OCI-M1 (cell line): ENCODE measurements at regions not wholly inside any gene's neighbourhood (a gene's known extent, or its start where the extent isn't known, plus 50 kb on each side); places are given as distances from the start of the nearest gene placed in this dataset.

Experiments used
- DNase-seq: peaks from one replicate; lab custom pipeline; 2025; lab: John Stamatoyannopoulos, UW

DNA sequence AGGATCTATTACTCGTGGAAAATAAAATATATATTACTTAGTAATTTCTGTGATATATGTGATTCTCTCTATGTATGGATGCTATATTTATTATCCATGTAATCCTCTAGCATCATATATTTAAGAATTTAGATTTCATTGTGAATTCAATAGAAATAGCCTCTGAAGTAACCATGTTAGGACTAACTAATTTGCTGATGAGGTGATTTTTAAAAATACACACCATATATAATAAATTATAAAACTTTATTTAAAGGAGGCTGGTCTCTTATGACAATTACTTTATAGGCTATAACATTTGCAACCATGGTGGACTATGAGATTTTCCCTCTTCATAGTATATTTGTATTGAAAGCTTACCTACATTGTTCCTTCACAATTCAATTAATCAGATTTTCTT lies 424.9 kb upstream of the MGAT4C start:
- DNase-seq = no peak

DNA sequence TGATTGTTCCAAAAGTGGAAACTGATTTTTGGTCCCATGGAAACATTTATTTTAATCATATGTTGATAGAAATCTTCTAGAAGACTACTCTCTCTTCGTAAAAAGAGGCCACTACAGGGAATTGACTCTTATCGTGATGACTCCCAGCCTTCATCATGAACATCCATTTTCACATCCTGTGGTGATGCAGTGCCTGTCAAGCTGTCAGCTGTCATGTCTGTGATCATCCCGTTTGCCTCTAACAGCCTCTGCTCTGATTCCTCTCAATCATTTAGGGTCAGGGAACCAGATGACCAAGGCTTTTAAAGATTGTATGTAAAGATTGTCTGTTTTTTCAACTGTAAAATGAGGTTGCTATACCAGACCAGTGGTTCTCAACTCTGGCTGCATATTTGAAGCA lies 419.0 kb upstream of the MGAT4C start:
- no peak for DNase-seq

DNA sequence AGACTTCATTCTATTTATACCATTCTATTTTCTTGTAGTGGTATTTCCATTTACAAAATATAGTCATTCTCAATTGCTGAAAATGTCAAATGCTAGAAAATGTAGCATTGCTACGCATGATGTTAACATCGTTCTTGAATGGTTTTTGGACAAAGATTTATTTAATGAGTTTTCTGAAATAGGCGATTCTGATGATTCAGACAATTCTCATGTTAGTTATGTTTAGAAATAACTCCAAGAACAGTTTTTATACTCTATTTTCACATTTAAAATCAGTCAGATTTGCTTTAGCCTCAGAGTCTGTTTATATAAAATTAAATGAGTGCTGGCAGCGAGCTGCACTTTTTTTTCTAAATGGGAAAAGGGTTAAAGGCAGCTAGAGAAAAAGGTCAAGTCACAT lies 414.8 kb upstream of the MGAT4C start:
- no peak for DNase-seq

DNA sequence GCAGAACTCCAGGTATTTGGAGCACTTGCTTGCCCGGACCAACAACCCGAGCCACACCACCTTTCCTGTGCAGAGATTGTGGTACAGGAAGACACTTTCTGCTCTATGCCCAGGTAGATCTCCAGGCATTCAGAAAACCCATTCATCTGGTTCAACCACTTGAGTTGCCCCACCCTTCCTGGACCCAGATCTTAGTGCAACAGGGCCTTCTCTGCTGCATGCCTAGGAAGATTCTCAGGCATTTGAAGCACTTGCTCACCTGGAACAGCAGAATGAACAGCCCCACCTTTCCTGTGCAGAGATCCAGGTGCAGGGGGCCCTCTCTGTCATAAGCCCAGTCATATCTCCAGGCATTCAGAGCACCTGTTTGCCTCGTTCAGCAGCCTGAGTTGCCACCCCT lies 412.8 kb upstream of the MGAT4C start:
- DNase-seq = no peak

DNA sequence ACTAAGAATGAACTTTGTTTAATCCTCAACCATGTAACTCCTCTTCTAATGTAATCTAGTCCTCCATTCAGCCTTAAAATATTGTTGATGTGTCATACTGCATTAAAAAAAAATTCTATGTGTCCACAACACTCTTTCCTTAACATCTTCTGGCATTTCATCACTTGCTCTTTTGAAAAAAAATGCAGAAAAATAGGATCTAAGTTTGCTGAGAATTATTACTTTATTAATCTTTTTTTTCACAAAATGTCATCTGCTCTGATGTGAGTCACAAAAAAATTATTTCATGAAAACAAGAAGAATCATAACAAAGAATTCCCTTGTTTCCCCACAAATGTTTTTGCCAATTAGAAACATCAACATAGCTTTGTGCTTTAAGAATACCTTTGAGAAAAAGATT lies 410.1 kb upstream of the MGAT4C start:
- no peak for DNase-seq

DNA sequence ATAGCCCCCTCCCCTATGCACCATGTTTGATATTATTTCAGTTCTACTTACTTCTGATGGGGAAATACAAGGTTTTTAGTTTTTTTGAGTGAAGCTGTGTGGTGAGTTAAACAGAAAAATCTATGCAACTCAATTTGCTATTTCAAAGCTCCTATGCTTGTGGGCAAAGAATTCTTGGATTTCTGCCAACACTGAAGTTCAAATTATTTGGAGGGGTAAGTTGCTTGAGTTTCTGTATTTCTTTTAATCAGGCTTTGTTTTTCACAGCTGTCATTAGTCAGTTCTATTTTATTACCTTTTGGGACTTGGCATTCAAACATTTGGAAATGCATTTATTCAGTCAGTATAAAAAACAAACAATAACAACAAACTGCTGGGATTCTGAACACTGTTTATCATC lies 407.5 kb upstream of the MGAT4C start:
- peak; percentile 56 for DNase-seq

DNA sequence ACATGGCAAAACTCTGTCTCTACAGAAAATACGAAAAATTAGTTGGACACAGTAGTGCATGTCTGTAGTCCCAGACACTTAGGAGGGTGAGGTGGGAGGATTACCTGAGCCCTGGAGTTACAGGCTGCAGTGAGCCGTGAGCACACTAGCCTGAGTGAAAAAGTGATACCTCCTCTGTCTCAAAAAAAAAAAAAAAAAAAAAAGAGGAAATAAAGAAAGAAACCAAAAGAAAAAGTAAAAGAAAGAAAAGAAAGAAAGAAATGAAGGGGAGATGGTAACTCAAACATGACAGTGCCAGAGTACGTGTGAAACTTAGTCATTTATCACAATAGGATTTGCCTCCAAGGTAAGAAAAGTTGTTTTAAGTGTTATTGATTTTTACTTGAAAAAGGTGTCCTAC lies 407.0 kb upstream of the MGAT4C start:
- peak; percentile 56 for DNase-seq

DNA sequence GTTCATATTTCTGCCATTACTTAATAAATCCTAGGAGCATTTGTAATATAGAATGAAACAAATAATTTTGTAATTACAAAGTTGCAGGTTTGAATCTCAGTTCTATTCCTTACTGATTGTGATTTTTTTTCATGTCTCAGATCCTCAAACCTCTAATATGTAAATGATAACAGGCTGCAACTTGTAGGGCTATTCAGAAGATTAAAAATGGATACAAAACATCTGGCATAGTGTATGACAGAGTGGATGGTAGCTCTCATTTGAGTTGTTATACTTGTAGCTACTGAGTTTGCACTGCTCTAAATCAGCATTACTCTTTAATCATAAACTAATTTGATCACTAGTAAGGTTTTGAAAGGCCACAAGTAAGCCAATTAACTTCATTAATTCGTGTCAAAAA lies 406.3 kb upstream of the MGAT4C start:
- no peak for DNase-seq

DNA sequence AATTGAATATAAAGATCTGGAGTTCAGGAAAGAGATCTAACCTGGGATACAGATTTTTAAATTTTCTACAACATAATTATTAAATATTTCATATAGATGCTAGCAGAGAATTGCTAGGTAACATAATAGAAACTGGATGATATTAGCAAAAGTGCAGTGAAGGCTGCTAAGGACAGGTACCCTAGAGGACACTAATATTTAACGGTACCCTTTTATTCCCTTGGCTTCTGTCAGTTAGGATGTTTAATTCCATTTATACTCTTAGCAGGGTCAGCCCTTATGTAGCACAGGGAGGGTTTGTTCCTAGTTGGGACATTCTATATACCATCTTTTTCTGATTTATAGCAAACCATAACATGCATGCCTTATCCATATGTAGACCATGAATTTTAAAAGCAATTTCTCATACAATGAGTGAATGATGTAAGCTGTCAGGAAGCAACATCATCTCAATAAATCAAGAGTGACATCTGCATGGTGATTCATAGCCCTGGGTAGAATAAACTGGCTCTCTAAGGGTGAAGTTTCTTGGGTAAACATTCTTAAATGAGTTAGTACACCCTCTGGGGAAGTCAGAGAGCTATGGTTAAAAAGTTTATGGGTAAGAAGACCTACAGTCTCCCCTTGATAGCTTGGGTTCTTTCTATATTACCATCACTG lies 404.4 kb upstream of the MGAT4C start:
- peak; percentile 77 for DNase-seq

DNA sequence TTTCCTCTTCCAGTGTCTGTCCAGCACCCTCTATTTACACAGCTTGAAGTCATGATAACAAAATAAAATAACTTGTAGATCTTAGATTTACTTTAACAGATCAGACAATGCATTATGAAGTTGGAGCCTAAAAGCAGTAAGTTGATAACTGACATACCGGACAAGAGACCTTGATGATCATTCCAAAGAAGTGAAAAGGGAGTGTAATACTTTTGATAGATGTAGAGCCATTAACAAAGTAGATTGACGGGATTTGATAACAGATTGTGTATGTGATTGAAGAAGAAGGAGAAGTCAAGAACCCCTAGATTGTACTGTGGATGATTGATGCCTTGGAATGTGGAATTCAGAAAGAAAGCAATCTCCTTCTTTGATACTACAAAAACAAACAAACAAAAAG lies 403.8 kb upstream of the MGAT4C start:
- DNase-seq = peak; percentile 36

DNA sequence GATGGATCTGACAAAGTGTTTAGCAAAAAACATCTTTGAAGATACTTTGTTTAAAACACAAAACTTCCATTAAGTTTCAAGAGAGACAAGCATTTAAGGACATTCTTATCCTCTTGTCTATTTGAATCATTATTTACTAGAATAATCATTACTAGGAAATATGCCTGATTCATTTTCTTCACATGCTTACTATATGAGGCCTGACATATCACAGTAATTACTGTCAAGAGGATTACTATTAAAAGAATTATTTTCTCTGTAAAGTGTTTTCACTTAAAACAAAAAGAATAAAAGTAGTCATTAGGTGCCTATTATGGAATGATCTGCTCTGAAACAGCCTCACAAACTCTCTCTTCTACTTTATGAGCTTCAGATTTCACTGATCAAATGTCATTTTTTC lies 402.1 kb upstream of the MGAT4C start:
- DNase-seq = no peak

DNA sequence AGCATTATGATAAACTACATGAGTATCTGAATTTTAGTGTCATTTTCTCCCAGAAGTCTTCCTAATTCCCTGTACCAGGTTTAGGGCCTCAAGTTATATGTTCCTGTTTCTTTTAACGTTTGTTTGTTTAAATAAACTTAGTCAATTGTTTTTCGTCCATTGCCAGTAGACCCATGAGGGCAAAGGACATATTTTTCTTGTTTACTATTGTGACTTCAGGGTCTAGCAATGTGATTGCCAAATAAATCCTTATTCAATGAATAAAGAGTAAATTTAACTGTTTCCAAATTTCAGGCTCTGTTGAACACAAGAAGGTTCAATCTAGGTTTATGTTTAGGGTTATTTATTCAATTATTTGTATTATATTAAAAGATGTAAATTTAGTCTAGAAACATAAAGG lies 391.6 kb upstream of the MGAT4C start:
- DNase-seq = no peak

DNA sequence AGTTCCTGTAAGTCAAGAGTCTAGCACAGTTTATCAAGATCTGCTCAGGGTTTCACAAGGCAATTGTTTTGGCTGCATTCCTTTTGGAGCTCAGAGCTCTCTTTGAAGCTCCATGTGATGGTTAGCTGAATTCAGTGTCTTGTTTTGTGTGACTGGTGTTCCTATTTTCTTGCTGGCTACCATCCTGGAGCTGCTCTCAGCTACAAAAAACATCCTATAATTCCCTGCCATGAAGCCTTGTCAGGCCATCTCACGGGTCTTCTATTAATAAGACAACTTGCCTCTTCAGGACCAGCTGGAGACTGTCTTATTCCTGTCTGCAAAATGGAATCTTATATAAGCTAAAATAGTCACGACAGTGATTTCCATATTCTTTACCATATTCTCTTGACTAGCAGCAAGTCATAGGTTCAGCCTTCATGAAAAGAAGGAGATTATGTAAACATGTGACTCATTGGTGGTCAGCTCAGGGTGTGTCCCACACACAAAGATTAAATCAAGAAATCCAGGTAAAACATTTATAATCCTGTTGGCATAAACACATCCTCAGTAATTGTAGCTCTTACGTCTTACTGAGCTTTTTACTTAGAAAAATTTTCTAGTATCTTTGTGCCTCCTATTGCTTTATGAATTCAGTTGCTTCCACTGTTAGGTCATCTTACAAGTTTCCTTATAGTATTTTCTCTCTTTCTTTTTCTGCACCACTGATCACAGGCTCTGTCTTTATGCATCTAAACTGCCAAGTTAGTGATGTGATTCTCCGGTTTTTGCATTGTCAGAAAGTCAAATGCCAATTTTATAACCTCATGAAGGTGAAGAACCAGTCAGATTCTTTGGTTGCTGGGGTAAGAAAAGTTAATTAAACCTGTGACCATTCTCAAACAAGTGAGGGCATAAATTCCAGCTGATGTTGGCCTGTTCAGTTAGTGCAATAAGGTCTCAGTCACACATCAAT lies 378.5 kb upstream of the MGAT4C start:
- no peak for DNase-seq

DNA sequence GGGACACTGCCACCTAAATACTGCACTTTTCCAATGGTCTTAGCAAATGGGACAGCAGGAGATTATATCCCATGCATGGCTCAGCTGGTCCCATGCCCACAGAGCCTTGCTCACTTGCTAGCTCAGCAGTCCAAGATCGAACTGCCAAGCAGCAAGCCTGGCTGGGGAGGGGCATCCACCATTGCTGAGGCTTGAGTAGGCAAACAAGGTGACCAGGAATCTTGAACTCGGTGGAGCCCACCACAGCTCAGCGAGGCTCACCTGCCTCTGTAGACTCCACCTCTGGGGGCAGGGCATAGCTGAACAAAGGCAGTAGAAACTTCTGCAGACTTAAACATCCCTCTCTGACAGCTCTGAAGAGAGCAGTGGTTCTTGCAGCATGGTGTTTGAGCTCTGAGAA lies 370.8 kb upstream of the MGAT4C start:
- no peak for DNase-seq

DNA sequence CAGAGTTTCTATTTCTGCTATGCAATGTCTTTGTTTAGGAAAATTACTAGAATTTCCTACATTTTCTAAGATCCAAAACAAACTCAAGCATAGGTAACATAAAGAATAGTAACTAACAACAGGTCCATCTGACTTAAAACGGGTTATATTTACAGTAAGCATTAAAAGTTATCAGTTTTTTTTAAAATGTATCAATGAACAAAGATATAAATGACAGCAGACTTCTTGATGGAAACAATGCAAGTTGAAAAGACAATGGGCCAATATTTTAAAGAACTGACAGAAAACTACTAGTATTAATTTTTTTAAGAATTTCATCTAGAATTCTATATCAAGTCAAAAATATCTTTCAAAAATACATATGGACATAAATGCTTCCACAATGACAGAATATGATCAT lies 367.1 kb upstream of the MGAT4C start:
- DNase-seq = peak; percentile 25

DNA sequence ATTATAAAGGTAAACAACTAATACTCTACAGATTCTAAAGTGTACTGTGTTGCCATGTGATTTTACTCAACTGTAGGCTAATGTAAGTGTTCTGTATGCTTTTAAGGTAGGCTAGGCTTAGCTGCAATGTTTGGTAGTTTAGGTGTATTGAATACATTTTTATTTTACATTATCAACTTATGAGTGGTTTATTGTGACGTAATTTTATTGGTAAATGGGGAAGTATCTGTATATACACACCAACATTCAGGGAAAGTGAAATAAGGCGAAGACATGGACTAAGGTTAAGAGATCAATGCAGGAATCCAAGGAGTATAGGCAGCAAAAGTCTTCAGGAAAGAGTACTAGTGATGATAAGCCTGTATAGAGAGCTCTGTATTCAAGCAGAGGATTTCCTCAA lies 365.8 kb upstream of the MGAT4C start:
- no peak for DNase-seq

DNA sequence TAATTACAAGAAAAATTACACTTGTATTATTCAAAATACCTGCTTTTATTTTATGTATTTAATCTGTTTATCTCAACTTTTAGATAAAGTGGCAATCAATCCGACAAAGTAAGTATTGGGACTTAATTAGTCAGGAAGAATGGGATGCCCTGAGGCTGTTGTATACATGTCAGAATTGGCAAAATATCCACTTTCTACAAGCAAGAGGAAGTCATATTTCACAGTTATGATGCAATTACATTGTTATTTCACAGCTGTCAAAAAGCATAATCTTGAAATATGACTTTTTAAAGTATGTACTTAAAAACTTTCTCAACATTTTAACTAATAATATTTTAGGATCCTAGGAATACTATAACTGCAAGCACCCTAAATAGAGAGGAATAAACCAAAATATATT lies 357.1 kb upstream of the MGAT4C start:
- peak; percentile 69 for DNase-seq

DNA sequence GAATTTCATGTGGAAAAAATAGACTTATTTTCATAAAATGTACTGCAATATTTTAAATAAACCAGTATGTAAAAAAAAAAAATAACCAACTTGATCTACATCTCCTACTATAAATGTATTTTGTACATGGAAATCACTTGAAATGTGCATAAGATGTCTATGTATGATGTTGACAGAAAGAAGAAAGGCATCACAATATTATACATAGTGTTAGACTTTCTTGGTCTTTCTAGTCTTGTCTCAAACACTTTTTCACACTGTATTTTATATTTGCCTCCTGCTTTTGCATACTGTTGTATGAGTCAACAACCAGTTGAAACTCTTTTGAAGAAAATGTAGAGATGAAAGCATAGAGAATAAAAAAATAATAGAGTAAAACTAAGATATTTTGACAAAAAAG lies 352.4 kb upstream of the MGAT4C start:
- no peak for DNase-seq

DNA sequence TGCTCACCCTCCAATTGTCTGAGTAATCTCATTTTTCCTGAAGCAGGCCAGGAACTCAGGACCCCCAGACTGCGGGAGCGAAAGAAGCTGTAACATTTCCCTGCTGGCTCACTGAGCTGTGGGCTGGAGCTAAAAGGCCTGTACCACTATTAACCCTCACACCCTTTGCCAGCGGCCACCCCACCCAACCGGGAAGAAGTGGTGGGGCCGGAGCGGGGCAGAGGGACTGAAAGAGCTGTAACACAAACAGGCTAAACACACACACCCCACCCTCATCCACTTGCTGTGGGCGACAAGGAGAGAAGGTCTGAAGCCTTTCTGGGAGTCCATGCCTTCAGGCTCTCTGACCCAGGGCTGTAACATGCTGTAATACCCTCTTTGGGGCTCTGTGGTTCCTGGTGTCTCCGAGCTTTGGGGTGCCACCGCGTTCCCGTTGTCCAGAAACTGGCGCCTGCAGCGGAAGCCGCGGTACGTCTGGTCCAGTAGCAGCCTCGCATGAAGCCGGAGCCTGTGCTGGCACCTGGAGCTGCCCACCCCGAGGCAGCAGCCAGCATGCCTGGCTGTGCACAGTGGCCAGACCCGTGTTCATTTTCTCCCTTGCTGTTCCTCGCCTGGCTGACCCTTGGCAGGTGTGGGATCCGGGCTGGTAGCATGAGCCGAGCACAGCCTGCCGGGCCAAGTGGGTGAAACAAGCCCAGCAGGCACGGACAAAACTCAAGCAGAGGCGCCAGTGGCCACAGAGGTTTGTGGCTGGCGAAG lies 345.5 kb upstream of the MGAT4C start:
- no peak for DNase-seq

DNA sequence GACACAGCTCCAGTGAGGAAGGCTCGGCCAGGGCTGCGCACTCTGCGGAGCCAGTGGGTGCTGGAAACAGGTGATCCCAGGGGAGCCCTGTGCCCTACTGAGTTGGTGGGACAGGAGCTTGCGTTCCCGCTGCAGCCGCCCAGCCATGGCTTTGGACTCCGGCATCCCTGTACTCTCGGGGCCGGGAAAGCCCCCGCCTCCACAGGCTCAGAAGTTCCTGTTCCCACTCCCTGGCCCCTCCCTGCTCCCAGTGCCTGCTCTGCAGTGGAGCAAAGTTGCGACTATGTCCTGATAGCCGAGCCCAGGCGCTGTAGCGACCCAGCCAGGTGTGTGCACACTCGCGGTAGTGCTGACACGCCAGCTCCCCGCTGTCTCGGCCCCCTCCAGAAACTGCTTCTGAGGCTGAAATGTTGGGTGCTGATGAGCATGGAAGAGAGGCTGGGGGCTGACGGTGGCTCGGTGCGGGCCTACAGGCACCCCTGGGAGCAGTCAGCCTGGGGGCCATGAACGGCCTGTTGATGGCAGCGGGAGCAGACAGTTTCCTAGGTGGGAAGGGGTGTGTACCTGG lies 344.6 kb upstream of the MGAT4C start:
- DNase-seq = no peak

DNA sequence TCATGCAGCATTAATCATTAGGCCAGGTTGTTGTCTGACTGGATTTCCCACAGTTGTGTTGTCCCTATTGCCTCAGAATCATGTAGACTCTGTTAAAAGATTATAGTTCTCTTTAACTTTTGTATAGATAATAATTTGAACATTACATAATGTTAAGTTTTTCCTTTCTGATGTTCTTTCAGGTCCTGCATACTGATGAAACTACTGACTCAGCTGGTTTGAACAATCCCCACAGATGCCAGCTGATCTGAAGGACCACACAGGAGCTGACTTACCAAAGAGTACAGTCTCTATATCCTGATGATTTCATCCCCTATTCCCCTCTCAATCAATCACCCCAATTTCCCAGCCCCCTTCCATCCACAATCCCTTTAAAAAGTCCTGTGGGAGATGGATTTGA lies 341.2 kb upstream of the MGAT4C start:
- DNase-seq = no peak

DNA sequence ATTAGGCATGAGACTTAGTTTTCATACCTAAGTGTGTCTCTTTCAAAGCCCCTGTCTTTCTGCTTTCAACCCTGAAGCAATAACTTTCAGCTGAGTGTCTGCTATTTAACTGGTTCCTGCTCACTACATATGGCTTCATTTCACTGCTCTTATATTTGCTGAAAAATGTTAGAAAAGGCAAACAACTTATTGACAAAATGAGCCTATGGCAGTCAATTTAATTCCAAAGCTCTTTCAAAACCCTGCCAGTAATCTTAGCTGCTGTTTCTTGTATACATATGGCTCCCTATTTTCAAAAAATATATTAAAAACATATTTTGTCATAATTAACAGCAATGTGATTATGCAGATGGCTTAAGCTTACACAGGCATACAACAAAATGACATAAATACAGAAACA lies 334.1 kb upstream of the MGAT4C start:
- no peak for DNase-seq

DNA sequence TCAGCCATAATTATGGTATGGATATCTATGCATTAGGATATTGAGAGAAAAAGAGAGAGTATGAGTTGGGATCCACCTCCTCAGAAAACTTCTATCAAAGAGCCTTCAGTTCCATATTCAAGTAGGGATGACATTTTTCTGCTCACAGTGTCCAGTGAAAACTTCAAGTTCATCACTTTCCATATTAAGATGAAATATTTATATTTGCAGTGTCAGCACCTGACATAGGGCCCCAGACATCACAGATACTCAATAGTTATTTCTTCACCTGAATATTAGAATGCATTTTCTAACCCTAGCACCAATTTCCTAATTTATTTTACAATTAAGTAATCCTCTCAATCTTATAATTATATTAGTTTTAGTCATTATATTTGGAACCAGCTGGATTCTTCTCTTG lies 318.0 kb upstream of the MGAT4C start:
- DNase-seq = no peak
